GM23338 (cell line): ENCODE measurements at regions not wholly inside any gene's neighbourhood (a gene's known extent, or its start where the extent isn't known, plus 50 kb on each side); places are given as distances from the start of the nearest gene placed in this dataset.

Source experiments
- CREB1 ChIP-seq: fragments of 250-450 bp; sonication (Bioruptor Pico); IDR thresholded peaks from 2 replicates; pipeline ENCODE4 v1.5.0; 2020; ENCODE audit warnings: low read depth, mild to moderate bottlenecking, moderate library complexity
- EZH2 ChIP-seq: fragments of 200-600 bp; sonication (generic); IDR thresholded peaks from one replicate; pipeline ENCODE4 v1.8.0; 2017; ENCODE audit warnings: antibody characterized with exemption, mild to moderate bottlenecking, low read depth; ENCODE audit not compliant: unreplicated experiment
- EZH2phosphoT487 ChIP-seq: fragments of 200-600 bp; sonication (generic); IDR thresholded peaks from one replicate; pipeline ENCODE4 v1.8.1; 2018; ENCODE audit warnings: antibody characterized with exemption; ENCODE audit not compliant: unreplicated experiment
- JUNB ChIP-seq: IDR thresholded peaks from one replicate; pipeline ENCODE4 v1.6.1; 2016; ENCODE audit warnings: antibody characterized with exemption; ENCODE audit not compliant: unreplicated experiment
- POLR2AphosphoS5 ChIP-seq: IDR thresholded peaks from 2 replicates; pipeline ENCODE4 v1.6.1; 2016; ENCODE audit warnings: antibody characterized with exemption, low read depth
- STAT1 ChIP-seq: IDR thresholded peaks from one replicate; pipeline ENCODE4 v1.6.1; 2016; ENCODE audit warnings: antibody characterized with exemption; ENCODE audit not compliant: unreplicated experiment
- ZNF331 ChIP-seq: fragments of 250-450 bp; sonication (Bioruptor Pico); IDR thresholded peaks from 2 replicates; pipeline ENCODE4 v1.5.0; 2020; ENCODE audit warnings: low read depth, mild to moderate bottlenecking, moderate library complexity
- TF ChIP-seq, protein P1 (sequence below), 2 experiments: fragments of 200-600 bp in 1 of 2; sonication (generic) in 1 of 2; conservative IDR thresholded peaks; 2 replicates each; pipeline versions ENCODE4 v1.5.1 to v1.6.1; 2016 to 2017; ENCODE audit warnings: antibody characterized with exemption in 2 of 2, low read depth in 2 of 2, mild to moderate bottlenecking in 2 of 2, moderate library complexity in 1 of 2
- TF ChIP-seq, protein P2 (sequence below): IDR thresholded peaks from one replicate; pipeline ENCODE4 v1.6.1; 2018; ENCODE audit warnings: antibody characterized with exemption; ENCODE audit not compliant: unreplicated experiment
- TF ChIP-seq, protein P3 (sequence below): IDR thresholded peaks from 2 replicates; pipeline ENCODE4 v1.6.1; 2016; ENCODE audit warnings: antibody characterized with exemption

- TF ChIP-seq STAT1 (no peak), JUNB (no peak), EZH2 (no peak), POLR2AphosphoS5 (no peak), CREB1 (CRISPR knock-in tag) (no peak), EZH2phosphoT487 (no peak), ZNF331 (CRISPR knock-in tag) (no peak)
- TF ChIP-seq, protein P1, sequence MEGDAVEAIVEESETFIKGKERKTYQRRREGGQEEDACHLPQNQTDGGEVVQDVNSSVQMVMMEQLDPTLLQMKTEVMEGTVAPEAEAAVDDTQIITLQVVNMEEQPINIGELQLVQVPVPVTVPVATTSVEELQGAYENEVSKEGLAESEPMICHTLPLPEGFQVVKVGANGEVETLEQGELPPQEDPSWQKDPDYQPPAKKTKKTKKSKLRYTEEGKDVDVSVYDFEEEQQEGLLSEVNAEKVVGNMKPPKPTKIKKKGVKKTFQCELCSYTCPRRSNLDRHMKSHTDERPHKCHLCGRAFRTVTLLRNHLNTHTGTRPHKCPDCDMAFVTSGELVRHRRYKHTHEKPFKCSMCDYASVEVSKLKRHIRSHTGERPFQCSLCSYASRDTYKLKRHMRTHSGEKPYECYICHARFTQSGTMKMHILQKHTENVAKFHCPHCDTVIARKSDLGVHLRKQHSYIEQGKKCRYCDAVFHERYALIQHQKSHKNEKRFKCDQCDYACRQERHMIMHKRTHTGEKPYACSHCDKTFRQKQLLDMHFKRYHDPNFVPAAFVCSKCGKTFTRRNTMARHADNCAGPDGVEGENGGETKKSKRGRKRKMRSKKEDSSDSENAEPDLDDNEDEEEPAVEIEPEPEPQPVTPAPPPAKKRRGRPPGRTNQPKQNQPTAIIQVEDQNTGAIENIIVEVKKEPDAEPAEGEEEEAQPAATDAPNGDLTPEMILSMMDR (conservative IDR thresholded peaks at IDR 0.05; ENCODE audit: low read depth in 2 of 2): no peak
- TF ChIP-seq, protein P2, sequence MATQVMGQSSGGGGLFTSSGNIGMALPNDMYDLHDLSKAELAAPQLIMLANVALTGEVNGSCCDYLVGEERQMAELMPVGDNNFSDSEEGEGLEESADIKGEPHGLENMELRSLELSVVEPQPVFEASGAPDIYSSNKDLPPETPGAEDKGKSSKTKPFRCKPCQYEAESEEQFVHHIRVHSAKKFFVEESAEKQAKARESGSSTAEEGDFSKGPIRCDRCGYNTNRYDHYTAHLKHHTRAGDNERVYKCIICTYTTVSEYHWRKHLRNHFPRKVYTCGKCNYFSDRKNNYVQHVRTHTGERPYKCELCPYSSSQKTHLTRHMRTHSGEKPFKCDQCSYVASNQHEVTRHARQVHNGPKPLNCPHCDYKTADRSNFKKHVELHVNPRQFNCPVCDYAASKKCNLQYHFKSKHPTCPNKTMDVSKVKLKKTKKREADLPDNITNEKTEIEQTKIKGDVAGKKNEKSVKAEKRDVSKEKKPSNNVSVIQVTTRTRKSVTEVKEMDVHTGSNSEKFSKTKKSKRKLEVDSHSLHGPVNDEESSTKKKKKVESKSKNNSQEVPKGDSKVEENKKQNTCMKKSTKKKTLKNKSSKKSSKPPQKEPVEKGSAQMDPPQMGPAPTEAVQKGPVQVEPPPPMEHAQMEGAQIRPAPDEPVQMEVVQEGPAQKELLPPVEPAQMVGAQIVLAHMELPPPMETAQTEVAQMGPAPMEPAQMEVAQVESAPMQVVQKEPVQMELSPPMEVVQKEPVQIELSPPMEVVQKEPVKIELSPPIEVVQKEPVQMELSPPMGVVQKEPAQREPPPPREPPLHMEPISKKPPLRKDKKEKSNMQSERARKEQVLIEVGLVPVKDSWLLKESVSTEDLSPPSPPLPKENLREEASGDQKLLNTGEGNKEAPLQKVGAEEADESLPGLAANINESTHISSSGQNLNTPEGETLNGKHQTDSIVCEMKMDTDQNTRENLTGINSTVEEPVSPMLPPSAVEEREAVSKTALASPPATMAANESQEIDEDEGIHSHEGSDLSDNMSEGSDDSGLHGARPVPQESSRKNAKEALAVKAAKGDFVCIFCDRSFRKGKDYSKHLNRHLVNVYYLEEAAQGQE: no peak
- TF ChIP-seq, protein P3, sequence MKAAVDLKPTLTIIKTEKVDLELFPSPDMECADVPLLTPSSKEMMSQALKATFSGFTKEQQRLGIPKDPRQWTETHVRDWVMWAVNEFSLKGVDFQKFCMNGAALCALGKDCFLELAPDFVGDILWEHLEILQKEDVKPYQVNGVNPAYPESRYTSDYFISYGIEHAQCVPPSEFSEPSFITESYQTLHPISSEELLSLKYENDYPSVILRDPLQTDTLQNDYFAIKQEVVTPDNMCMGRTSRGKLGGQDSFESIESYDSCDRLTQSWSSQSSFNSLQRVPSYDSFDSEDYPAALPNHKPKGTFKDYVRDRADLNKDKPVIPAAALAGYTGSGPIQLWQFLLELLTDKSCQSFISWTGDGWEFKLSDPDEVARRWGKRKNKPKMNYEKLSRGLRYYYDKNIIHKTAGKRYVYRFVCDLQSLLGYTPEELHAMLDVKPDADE: no peak
These were observed 964.5 kb upstream of the MBL2 start for GRCh38 chr10:53737132-53737531.
